Heart right ventricle (tissue), 16 donors: ENCODE measurements at regions not wholly inside any gene's neighbourhood (a gene's known extent, or its start where the extent isn't known, plus 50 kb on each side); places are given as distances from the start of the nearest gene placed in this dataset.

Experiments
- ATAC-seq, 8 donors: fragments of 200-7000 bp; cut with Tn5 transposase; one replicate each; pipeline ENCODE4 v1.9.1; 2020; ENCODE audit warnings: mild to moderate bottlenecking in 8 of 8, moderate library complexity in 8 of 8, moderate number of reproducible peaks in 1 of 8
- DNase-seq, 2 donors: peaks; one replicate each; pipeline ENCODE4 v3.0.0-alpha.2; 2020
- H3K27ac ChIP-seq, 10 donors: fragments of 200-600 bp; sonication (generic) in 2 of 10; one replicate each; pipeline versions ENCODE4 v1.5.0 to v1.8.0; 2020 to 2022; ENCODE audit warnings: mild to moderate bottlenecking in 3 of 10
- H3K27me3 ChIP-seq, 7 donors: fragments of 200-600 bp; one replicate each; pipeline ENCODE4 v1.8.0; 2021 to 2022; ENCODE audit warnings: mild to moderate bottlenecking in 2 of 7
- H3K36me3 ChIP-seq, 9 donors: fragments of 200-600 bp; sonication (generic) in 1 of 9; one replicate each; pipeline versions ENCODE4 v1.5.0 to v1.8.0; 2020 to 2022; ENCODE audit warnings: mild to moderate bottlenecking in 2 of 9
- H3K4me1 ChIP-seq, 9 donors: fragments of 200-600 bp; sonication (generic) in 1 of 9; one replicate each; pipeline versions ENCODE4 v1.5.0 to v1.8.0; 2020 to 2022; ENCODE audit warnings: mild to moderate bottlenecking in 4 of 9
- H3K4me3 ChIP-seq, 10 donors: fragments of 200-600 bp; sonication (generic) in 2 of 10; one replicate each; pipeline versions ENCODE4 v1.5.0 to v1.8.0; 2020 to 2022; ENCODE audit warnings: mild to moderate bottlenecking in 7 of 10, moderate library complexity in 2 of 10
- H3K9me3 ChIP-seq, 11 donors: fragments of 200-600 bp in 10 of 11; sonication (generic) in 2 of 11; one replicate each; pipeline versions ENCODE4 v1.5.0 to v1.8.0; 2013 to 2022; ENCODE audit warnings: mild to moderate bottlenecking in 2 of 11, control low read depth in 1 of 11, moderate library complexity in 1 of 11
- CTCF ChIP-seq, 9 donors: fragments of 200-600 bp; sonication (generic) in 2 of 9; IDR thresholded peaks; one replicate each; pipeline versions ENCODE4 v1.5.0 to v1.8.0; 2021 to 2022; ENCODE audit warnings: antibody characterized with exemption in 9 of 9, mild to moderate bottlenecking in 5 of 9, moderate library complexity in 1 of 9
- WGBS, 2 donors: extraction: QIAGEN DNeasy Blood & Tissue Kit; methylation state at CpG; one replicate each; pipeline ENCODE4 v1.1.7; 2013; ENCODE audit warnings: inconsistent platforms in 1 of 2; 5-methylcytosine and 5-hydroxymethylcytosine counted together
- intact Hi-C, 10 donors: fragments of 100-400 bp; cut with DNase I; formaldehyde crosslinking; loops; one replicate each; pipeline versions ENCODE4 v1.11.1 to v1.14.2; 2022
- donor health status: Arrhythmogenic right ventricular cardiomyopathy.
- donor health status: ischemic (EF 13 %, LVEDD 7.1; RV severe dilation, severe dysfunction).
- donor health status: healthy with polysubstance abuse.
- donor health status: DM: no; HTN: yes; CAD: no.
- donor health status: DM: no; HTN: no; CAD: no.
- donor health status: ischemic (EF 25% LVEDD 6.9; RV normal size, moderate dysfunction).
- donor health status: ischemic (EF 25% LVEDD 5.7; RV mildly dilated, moderate dysfunction).
- donor health status: healthy.
- donor health status: DM: yes; HTN: yes; CAD: no.
- donor health status: Ischemic cardiomyopathy.
- donor health status: ischemic (EF 35%, LVEDD 5.7; RV mildly dilated, moderate dysfunction).
- donor health status: nonischemic (EF 11% LVEDD 7.7; RV severe dilation, severe dysfunction).
- donor health status: DM: yes; HTN: yes; CAD: no.
- donor health status: PGD.
- donor health status: ischemic (EF 29% LVEDD 5.4; RV normal size, mild dysfunction).
- donor health status: nonischemic (EF 23%, LVEDD 6.1; RV moderate dilation, normal function).

- no peak overlapping the region for H3K27ac ChIP-seq
- no peaks in the 10 kb centered on the region for H3K36me3 ChIP-seq
- DNase-seq: no peak
- TF ChIP-seq CTCF (IDR thresholded peaks at IDR 0.05): no peak
- WGBS, 2 donors: 44 to 54% methylated on average over 3 of the region's 3 CpGs
- ATAC-seq: peak in 5 of 8 donors; percentile 31 to 46 (median 39)
- no peaks in the 10 kb centered on the region for H3K27me3 ChIP-seq
- no peak overlapping the region for H3K4me3 ChIP-seq
- H3K9me3 ChIP-seq: no peaks in the 10 kb centered on the region
- intact Hi-C loops: loop anchor here in 1 of 10 donors (10.0 kb wide), 1 partner anchor 385 kb away; no protein-coding TSS in a partner anchor
- peaks cover 0 to 12% (median 0%) of the 10 kb centered on the region in 9 donors for H3K4me1 ChIP-seq
Measured at GRCh38 chr1:175870217-175870616, 126.8 kb upstream of the TNR start.

DNA sequence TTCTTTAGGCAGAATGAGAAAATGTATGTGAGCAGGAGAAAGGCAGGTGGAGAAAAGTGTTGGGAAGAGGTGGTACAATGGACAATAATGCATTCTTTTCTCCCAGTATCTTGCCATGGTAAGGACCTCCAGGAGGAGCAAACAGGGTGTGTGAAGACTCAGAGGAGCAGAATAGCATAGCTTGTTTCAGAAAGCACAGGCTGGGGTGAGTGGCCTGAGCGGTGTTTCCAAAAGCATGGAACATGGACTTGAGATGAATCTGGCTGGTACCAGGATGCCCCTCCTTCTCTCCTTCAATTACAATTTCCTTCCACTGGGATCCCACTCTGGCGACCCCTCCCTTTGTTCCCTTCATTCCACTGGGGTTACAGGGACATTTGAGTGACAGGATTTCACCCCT lies 123.4 kb upstream of the TNR start:
- no peak overlapping the region for H3K27ac ChIP-seq
- DNase-seq (no peak), ATAC-seq (no peak)
- peaks cover 0 to 8% (median 0%) of the 10 kb centered on the region in 9 donors for H3K4me1 ChIP-seq
- 68 to 71% methylated on average over 2 of the region's 2 CpGs for WGBS, 2 donors
- H3K4me3 ChIP-seq: no peak overlapping the region
- H3K27me3 ChIP-seq: no peaks in the 10 kb centered on the region
- no peaks in the 10 kb centered on the region for H3K36me3 ChIP-seq
- no peak for TF ChIP-seq CTCF (IDR thresholded peaks at IDR 0.05)
- intact Hi-C loops: no loop called here
- no peaks in the 10 kb centered on the region for H3K9me3 ChIP-seq

- H3K27me3 ChIP-seq: no peaks in the 10 kb centered on the region
- DNase-seq: no peak
- ATAC-seq: no peak
- no peak overlapping the region for H3K4me3 ChIP-seq
- TF ChIP-seq CTCF (IDR thresholded peaks at IDR 0.05): no peak
- peaks cover 0 to 4% (median 0%) of the 10 kb centered on the region in 9 donors for H3K4me1 ChIP-seq
- H3K27ac ChIP-seq: no peak overlapping the region
- 71 to 78% methylated on average over 6 of the region's 6 CpGs for WGBS, 2 donors
- intact Hi-C loops: no loop called here
- H3K9me3 ChIP-seq: no peaks in the 10 kb centered on the region
- no peaks in the 10 kb centered on the region for H3K36me3 ChIP-seq
Measured at GRCh38 chr1:175865041-175865766, 121.8 kb upstream of the TNR start.

- DNase-seq (no peak), ATAC-seq (no peak)
- H3K4me3 ChIP-seq: no peak overlapping the region
- no peaks in the 10 kb centered on the region for H3K9me3 ChIP-seq
- intact Hi-C loops: no loop called here
- TF ChIP-seq CTCF (IDR thresholded peaks at IDR 0.05): no peak
- H3K36me3 ChIP-seq: no peaks in the 10 kb centered on the region
- H3K4me1 ChIP-seq: peaks cover 0 to 4% (median 0%) of the 10 kb centered on the region in 9 donors
- no peaks in the 10 kb centered on the region for H3K27me3 ChIP-seq
- WGBS, 2 donors: 56 to 73% methylated on average over 3 of the region's 3 CpGs
- H3K27ac ChIP-seq: no peak overlapping the region
Measured at GRCh38 chr1:175864625-175865024, 121.2 kb upstream of the TNR start.
